HL-60 (cell line): ENCODE measurements at regions not wholly inside any gene's neighbourhood (a gene's known extent, or its start where the extent isn't known, plus 50 kb on each side); places are given as distances from the start of the nearest gene placed in this dataset.

Experiments
- GABPA ChIP-seq: IDR thresholded peaks from 2 replicates; pipeline ENCODE4 v1.6.1; 2012; ENCODE audit warnings: low read depth
- POLR2AphosphoS5 ChIP-seq: IDR thresholded peaks from 2 replicates; pipeline ENCODE4 v1.6.1; 2012; ENCODE audit warnings: low read depth
- REST ChIP-seq: IDR thresholded peaks from 2 replicates; pipeline ENCODE4 v1.6.1; 2012; ENCODE audit warnings: low read depth; ENCODE audit not compliant: insufficient replicate concordance
- SPI1 ChIP-seq: IDR thresholded peaks from 2 replicates; pipeline ENCODE4 v1.6.1; 2012; ENCODE audit warnings: low read depth, mild to moderate bottlenecking, borderline replicate concordance
- TF ChIP-seq, protein P1 (sequence below): IDR thresholded peaks from one replicate; pipeline ENCODE4 v1.5.1; 2011; ENCODE audit warnings: low read length, control low read depth, inconsistent platforms; ENCODE audit not compliant: insufficient read depth

DNA sequence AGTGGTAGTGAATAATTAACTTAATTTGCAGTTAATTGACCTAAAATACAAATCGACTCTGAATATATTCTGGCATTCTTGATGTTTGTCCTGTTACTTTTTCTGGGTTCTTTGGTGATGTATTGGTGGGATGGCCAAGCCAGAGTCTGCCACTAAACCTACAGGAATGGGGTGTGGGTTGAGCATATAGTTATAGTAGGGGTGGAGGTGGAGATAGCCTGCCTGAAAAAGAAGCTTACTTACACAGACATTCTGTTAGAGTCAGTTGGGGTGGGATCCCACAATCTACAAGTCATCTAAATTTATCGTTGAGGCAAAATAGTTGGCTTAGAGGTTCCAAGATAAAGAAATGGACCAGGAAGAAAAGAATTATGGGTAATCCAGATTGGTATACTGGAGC is 787.7 kb downstream of the TMTC2 start:
- no peak for TF ChIP-seq REST
- TF ChIP-seq, protein P1, sequence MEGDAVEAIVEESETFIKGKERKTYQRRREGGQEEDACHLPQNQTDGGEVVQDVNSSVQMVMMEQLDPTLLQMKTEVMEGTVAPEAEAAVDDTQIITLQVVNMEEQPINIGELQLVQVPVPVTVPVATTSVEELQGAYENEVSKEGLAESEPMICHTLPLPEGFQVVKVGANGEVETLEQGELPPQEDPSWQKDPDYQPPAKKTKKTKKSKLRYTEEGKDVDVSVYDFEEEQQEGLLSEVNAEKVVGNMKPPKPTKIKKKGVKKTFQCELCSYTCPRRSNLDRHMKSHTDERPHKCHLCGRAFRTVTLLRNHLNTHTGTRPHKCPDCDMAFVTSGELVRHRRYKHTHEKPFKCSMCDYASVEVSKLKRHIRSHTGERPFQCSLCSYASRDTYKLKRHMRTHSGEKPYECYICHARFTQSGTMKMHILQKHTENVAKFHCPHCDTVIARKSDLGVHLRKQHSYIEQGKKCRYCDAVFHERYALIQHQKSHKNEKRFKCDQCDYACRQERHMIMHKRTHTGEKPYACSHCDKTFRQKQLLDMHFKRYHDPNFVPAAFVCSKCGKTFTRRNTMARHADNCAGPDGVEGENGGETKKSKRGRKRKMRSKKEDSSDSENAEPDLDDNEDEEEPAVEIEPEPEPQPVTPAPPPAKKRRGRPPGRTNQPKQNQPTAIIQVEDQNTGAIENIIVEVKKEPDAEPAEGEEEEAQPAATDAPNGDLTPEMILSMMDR = no peak
- no peak for TF ChIP-seq POLR2AphosphoS5
- TF ChIP-seq GABPA = no peak
- no peak for TF ChIP-seq SPI1
